PFSK-1 (cell line): ENCODE measurements at regions not wholly inside any gene's neighbourhood (a gene's known extent, or its start where the extent isn't known, plus 50 kb on each side); places are given as distances from the start of the nearest gene placed in this dataset.

ENCODE experiments used
- FOXP2 ChIP-seq: optimal IDR thresholded peaks from 2 replicates; pipeline ENCODE3; 2011; ENCODE audit warnings: borderline replicate concordance, control low read depth, inconsistent platforms; ENCODE audit not compliant: insufficient read depth; ENCODE audit errors: extremely low read length, extremely low read depth
- POLR2AphosphoS5 ChIP-seq: IDR thresholded peaks from 2 replicates; pipeline ENCODE4 v1.6.1; 2012; ENCODE audit warnings: low read depth, mild to moderate bottlenecking, control low read depth, low read length, moderate library complexity
- REST ChIP-seq, 2 experiments: IDR thresholded peaks; 2 replicates each; pipeline versions ENCODE4 v1.6.1 to v1.8.0; 2011 to 2012; ENCODE audit warnings: low read depth in 2 of 2, low read length in 2 of 2, control low read depth in 1 of 2, inconsistent platforms in 1 of 2, mild to moderate bottlenecking in 1 of 2, moderate library complexity in 1 of 2; ENCODE audit not compliant: insufficient read depth in 1 of 2
- SIN3A ChIP-seq: IDR thresholded peaks from 2 replicates; pipeline ENCODE4 v1.6.1; 2012; ENCODE audit warnings: mild to moderate bottlenecking, low read length, moderate library complexity, borderline replicate concordance; ENCODE audit not compliant: insufficient read depth
- TAF1 ChIP-seq: IDR thresholded peaks from 2 replicates; pipeline ENCODE4 v1.6.1; 2012; ENCODE audit warnings: low read length, control low read depth, borderline replicate concordance; ENCODE audit not compliant: insufficient read depth

GRCh38 chr2:12567411-12567810 is 149.3 kb upstream of the TRIB2 start:
- TF ChIP-seq POLR2AphosphoS5 (no peak), FOXP2 (no peak), REST (IDR thresholded peaks at IDR 0.05; ENCODE audit: insufficient read depth in 1 of 2, low read depth in 2 of 2, low read length in 2 of 2) (no peak), SIN3A (no peak), TAF1 (no peak)

GRCh38 chr2:12577091-12577490 is 139.6 kb upstream of the TRIB2 start:
- TF ChIP-seq SIN3A (no peak), FOXP2 (no peak), REST (IDR thresholded peaks at IDR 0.05; ENCODE audit: insufficient read depth in 1 of 2, low read depth in 2 of 2, low read length in 2 of 2) (peak in 1 of 2 experiments; percentile 55; a peak in 1 of 4 replicates), POLR2AphosphoS5 (no peak), TAF1 (no peak)

- TF ChIP-seq POLR2AphosphoS5 (no peak), REST (IDR thresholded peaks at IDR 0.05; ENCODE audit: insufficient read depth in 1 of 2, low read depth in 2 of 2, low read length in 2 of 2) (no peak), FOXP2 (no peak), SIN3A (no peak), TAF1 (no peak)
Observed at GRCh38 chr2:12577567-12578253, 139.0 kb upstream of the TRIB2 start.

- TF ChIP-seq FOXP2 (no peak), POLR2AphosphoS5 (no peak), SIN3A (no peak), REST (IDR thresholded peaks at IDR 0.05; ENCODE audit: insufficient read depth in 1 of 2, low read depth in 2 of 2, low read length in 2 of 2) (no peak), TAF1 (no peak)
Observed at GRCh38 chr2:12579018-12579417, 137.7 kb upstream of the TRIB2 start.

GRCh38 chr2:12584338-12584737 is 132.4 kb upstream of the TRIB2 start:
- TF ChIP-seq SIN3A (no peak), FOXP2 (no peak), REST (IDR thresholded peaks at IDR 0.05; ENCODE audit: insufficient read depth in 1 of 2, low read depth in 2 of 2, low read length in 2 of 2) (no peak), TAF1 (no peak), POLR2AphosphoS5 (no peak)
